ENCODE measurements at regions not wholly inside any gene's neighbourhood (a gene's known extent, or its start where the extent isn't known, plus 50 kb on each side); places are given as distances from the start of the nearest gene placed in this dataset.

DNA sequence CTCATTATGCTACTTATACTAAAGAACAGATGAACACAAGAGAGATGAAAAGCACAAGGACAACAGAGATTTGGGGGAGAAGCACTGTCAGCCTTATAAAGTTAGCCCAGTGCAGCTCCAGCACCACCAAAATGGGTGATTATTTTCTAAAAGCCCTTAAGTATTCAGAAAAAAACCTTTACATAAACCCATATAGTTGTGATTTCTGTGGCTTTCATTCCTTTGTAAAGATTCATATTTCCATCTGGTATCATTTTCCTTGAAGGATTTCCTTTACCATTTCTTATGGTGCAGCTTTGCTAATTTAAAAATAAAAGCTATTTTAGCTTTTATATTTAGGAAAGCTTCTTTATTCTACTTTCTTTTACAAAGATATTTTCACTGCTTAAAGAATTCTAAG is 311.0 kb downstream of the TMEM167A start:
- Histone ChIP-seq H3K27ac (no peak overlapping the region), H3K4me1 (no peaks in the 10 kb centered on the region), H3K4me3 (no peak overlapping the region), H3K27me3 (no peaks in the 10 kb centered on the region), H3K9me3 (replicated peaks) (no peaks in the 10 kb centered on the region), H3K36me3 (no peaks in the 10 kb centered on the region)
- no peak for DNase-seq

DNA sequence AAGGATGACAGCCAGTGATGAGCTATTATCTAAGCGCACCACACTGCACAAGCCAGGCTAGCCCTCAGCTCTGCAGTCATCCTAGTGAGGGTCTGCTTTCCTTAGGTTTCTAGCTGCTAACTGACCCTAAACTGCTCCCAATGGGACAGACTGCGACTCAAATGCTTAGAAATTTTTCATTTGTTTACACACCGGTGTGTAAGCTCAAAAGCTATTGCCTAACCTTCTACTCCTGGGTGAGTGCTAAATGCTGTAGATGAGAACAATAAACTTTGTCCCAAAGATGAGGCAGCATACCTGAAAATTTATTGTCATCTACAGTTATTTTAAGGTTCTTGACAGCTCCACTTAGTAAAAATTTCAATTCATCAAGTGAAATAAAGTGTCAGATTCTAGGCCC is 311.4 kb downstream of the TMEM167A start:
- H3K4me3 ChIP-seq: no peak overlapping the region
- no peaks in the 10 kb centered on the region for H3K4me1 ChIP-seq
- no peak overlapping the region for H3K27ac ChIP-seq
- no peak for DNase-seq
- H3K9me3 ChIP-seq (replicated peaks): no peaks in the 10 kb centered on the region
- H3K27me3 ChIP-seq: no peaks in the 10 kb centered on the region
- H3K36me3 ChIP-seq: no peaks in the 10 kb centered on the region

GRCh38 chr5:82760856-82761255 is 316.3 kb downstream of the TMEM167A start:
- H3K4me3 ChIP-seq: no peak overlapping the region
- no peaks in the 10 kb centered on the region for H3K36me3 ChIP-seq
- DNase-seq: no peak
- no peaks in the 10 kb centered on the region for H3K27me3 ChIP-seq
- H3K27ac ChIP-seq: no peak overlapping the region
- H3K9me3 ChIP-seq (replicated peaks): no peaks in the 10 kb centered on the region
- H3K4me1 ChIP-seq: no peaks in the 10 kb centered on the region

DNA sequence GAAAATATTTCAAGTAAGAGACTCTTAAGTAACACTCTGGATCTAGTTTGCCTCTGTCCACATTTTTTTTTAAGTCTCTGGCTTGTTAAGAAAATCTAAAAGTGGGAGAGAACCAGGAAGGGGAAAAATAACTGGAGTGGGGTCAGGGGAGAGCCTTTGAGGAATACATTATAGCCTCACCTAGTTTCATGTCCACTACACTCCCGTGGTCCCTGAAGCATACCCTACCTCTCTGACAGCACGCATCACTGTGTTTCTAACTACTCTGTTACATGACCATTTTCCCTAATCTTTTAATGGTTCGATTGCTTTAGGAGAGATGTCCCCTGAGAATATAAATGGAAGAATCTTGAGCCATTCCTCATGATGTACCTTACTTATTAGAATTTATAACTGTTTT is 318.3 kb downstream of the TMEM167A start:
- Histone ChIP-seq H3K27ac (no peak overlapping the region), H3K36me3 (no peaks in the 10 kb centered on the region), H3K4me1 (no peaks in the 10 kb centered on the region), H3K9me3 (replicated peaks) (no peaks in the 10 kb centered on the region), H3K4me3 (no peak overlapping the region), H3K27me3 (no peaks in the 10 kb centered on the region)
- DNase-seq: no peak

- Histone ChIP-seq H3K27ac (no peak overlapping the region), H3K27me3 (no peaks in the 10 kb centered on the region), H3K4me3 (no peak overlapping the region), H3K36me3 (no peaks in the 10 kb centered on the region), H3K9me3 (replicated peaks) (no peaks in the 10 kb centered on the region; the same call in 1 of the 2 replicates), H3K4me1 (peaks cover 4% of the 10 kb centered on the region)
- no peak for DNase-seq
Measured at GRCh38 chr5:82754759-82755158, 322.4 kb downstream of the TMEM167A start.

- H3K4me3 ChIP-seq: no peak overlapping the region
- H3K27me3 ChIP-seq: no peaks in the 10 kb centered on the region
- no peaks in the 10 kb centered on the region for H3K36me3 ChIP-seq
- H3K4me1 ChIP-seq: peaks cover 7% of the 10 kb centered on the region
- H3K27ac ChIP-seq: no peak overlapping the region
- no peak for DNase-seq
- no peaks in the 10 kb centered on the region; the same call in 1 of the 2 replicates for H3K9me3 ChIP-seq (replicated peaks)
Measured at GRCh38 chr5:82754036-82754746, 323.0 kb downstream of the TMEM167A start.

- peaks cover 15% of the 10 kb centered on the region for H3K4me1 ChIP-seq
- no peaks in the 10 kb centered on the region; the same call in 1 of the 2 replicates for H3K9me3 ChIP-seq (replicated peaks)
- H3K27ac ChIP-seq: no peak overlapping the region
- no peaks in the 10 kb centered on the region for H3K36me3 ChIP-seq
- H3K4me3 ChIP-seq: no peak overlapping the region
- no peak for DNase-seq
- H3K27me3 ChIP-seq: no peaks in the 10 kb centered on the region
Measured at GRCh38 chr5:82753374-82753773, 323.8 kb downstream of the TMEM167A start.

DNA sequence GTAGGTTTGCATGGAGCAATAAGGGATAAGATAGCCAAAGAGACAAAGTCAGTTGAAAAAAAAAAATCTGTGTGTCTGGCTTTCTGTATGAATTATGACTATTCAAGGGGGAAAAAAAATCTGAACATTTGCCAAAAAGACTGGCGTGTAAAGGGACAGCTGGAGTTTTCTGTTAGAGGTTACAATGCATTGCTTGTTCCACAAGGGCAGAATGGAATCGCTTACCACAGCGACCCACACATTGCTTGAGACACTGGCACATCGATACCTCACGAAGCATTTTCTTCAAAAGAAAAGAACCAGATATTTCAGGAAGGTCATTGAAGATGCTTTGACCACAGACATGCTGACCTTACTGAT is 327.8 kb downstream of the TMEM167A start:
- H3K4me3 ChIP-seq: peak overlapping the region; percentile 25
- peak; percentile 85 to 97 for DNase-seq
- H3K4me1 ChIP-seq: peaks cover 27% of the 10 kb centered on the region
- H3K36me3 ChIP-seq: no peaks in the 10 kb centered on the region
- H3K9me3 ChIP-seq (replicated peaks): no peaks in the 10 kb centered on the region; the same call in 1 of the 2 replicates
- H3K27me3 ChIP-seq: no peaks in the 10 kb centered on the region
- peak overlapping the region; percentile 84 for H3K27ac ChIP-seq

DNA sequence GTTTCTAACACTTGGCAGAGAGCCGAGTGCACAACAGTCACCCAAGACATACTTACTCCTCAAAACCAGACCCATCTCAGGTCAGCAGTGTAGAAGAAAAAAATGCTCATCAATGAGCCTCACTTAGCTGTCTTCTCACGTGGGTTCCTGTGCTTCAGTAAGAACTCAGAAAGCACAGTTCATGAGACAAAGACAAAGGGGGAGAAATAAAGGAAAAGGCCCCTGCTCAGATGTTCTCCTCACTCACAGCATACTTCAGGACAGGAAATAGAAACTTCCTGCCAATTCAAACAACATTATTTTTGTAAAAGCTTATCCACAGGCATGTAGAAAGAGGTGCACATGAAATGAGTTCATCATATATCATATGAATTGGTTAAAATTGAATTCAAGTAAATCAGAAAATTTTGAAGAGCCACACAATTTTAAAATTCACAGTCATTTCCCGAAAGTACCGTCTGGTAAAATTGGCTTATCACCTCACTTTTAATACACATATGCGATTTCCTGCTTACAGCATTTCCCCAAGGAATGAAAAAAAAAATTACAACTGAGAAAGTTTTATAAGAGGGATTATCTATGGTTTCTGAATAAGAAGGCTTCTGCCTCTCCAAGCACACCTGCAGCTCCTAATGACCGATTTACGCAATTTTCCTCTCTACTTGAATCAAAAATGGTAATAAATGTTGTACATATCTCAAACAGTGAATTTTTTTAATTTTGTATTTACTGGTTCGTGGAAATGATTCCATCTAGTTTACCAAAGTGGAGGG is 328.3 kb downstream of the TMEM167A start:
- DNase-seq: peak in 1 of 2 experiments; percentile 39
- peak overlapping the region; percentile 84 for H3K27ac ChIP-seq
- peak overlapping the region; percentile 10; the same call in 1 of the 2 replicates for H3K4me3 ChIP-seq
- H3K4me1 ChIP-seq: peaks cover 27% of the 10 kb centered on the region
- H3K36me3 ChIP-seq: no peaks in the 10 kb centered on the region
- no peaks in the 10 kb centered on the region; the same call in 1 of the 2 replicates for H3K9me3 ChIP-seq (replicated peaks)
- H3K27me3 ChIP-seq: no peaks in the 10 kb centered on the region

GRCh38 chr5:82747986-82748385 is 329.2 kb downstream of the TMEM167A start:
- DNase-seq: peak in 1 of 2 experiments; percentile 21
- Histone ChIP-seq H3K4me3 (no peak overlapping the region), H3K27me3 (no peaks in the 10 kb centered on the region), H3K9me3 (replicated peaks) (no peaks in the 10 kb centered on the region; the same call in 1 of the 2 replicates), H3K27ac (no peak overlapping the region), H3K4me1 (peaks cover 27% of the 10 kb centered on the region), H3K36me3 (no peaks in the 10 kb centered on the region)

GRCh38 chr5:82745016-82745415 is 332.2 kb downstream of the TMEM167A start:
- Histone ChIP-seq H3K27ac (no peak overlapping the region), H3K4me1 (peaks cover 25% of the 10 kb centered on the region), H3K4me3 (no peak overlapping the region), H3K36me3 (no peaks in the 10 kb centered on the region), H3K9me3 (replicated peaks) (no peaks in the 10 kb centered on the region; the same call in 1 of the 2 replicates), H3K27me3 (no peaks in the 10 kb centered on the region)
- no peak for DNase-seq

- Histone ChIP-seq H3K9me3 (replicated peaks) (no peaks in the 10 kb centered on the region; the same call in 1 of the 2 replicates), H3K4me1 (peaks cover 15% of the 10 kb centered on the region), H3K4me3 (no peak overlapping the region), H3K27me3 (no peaks in the 10 kb centered on the region), H3K27ac (no peak overlapping the region), H3K36me3 (no peaks in the 10 kb centered on the region)
- DNase-seq: no peak
Measured at GRCh38 chr5:82738681-82739269, 338.4 kb downstream of the TMEM167A start.

- H3K27ac ChIP-seq: peak overlapping the region; percentile 64
- no peak overlapping the region for H3K4me3 ChIP-seq
- H3K4me1 ChIP-seq: peaks cover 18% of the 10 kb centered on the region
- H3K27me3 ChIP-seq: no peaks in the 10 kb centered on the region
- peak in 1 of 2 experiments; percentile 80 for DNase-seq
- H3K36me3 ChIP-seq: no peaks in the 10 kb centered on the region
- no peaks in the 10 kb centered on the region for H3K9me3 ChIP-seq (replicated peaks)
Measured at GRCh38 chr5:82735160-82735789, 341.9 kb downstream of the TMEM167A start.

DNA sequence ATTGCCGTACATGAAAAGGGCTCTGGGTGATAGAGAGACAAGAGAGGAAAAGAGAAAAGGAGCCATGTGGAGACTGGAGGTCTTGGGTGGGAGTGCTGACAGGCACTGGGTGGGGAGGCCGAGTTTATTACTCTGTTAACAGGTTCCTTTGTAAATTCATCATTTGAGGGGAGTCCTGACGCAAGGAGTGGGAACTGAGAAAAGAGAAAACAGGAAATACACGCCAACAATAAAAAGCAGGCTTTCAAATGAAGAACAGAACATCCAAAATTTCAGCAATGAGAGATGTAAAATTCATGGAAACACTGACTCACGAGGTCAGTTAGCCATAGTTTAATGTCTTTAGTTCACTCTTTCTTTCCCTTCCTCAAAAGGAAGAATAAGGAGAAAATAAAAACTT is 342.8 kb downstream of the TMEM167A start:
- Histone ChIP-seq H3K36me3 (no peaks in the 10 kb centered on the region), H3K27me3 (no peaks in the 10 kb centered on the region), H3K4me1 (peaks cover 23% of the 10 kb centered on the region), H3K9me3 (replicated peaks) (no peaks in the 10 kb centered on the region), H3K4me3 (no peak overlapping the region), H3K27ac (peak overlapping the region; percentile 64; the same call in 1 of the 2 replicates)
- no peak for DNase-seq

GRCh38 chr5:82730913-82731312 is 346.3 kb downstream of the TMEM167A start:
- Histone ChIP-seq H3K9me3 (replicated peaks) (no peaks in the 10 kb centered on the region), H3K36me3 (no peaks in the 10 kb centered on the region), H3K4me3 (no peak overlapping the region), H3K27ac (no peak overlapping the region), H3K4me1 (peaks cover 29% of the 10 kb centered on the region), H3K27me3 (no peaks in the 10 kb centered on the region)
- peak in 1 of 2 experiments; percentile 34 for DNase-seq

All from SJCRH30 (cell line).